Liver (tissue), 8 donors: ENCODE measurements at regions not wholly inside any gene's neighbourhood (a gene's known extent, or its start where the extent isn't known, plus 50 kb on each side); places are given as distances from the start of the nearest gene placed in this dataset.

ENCODE experiments used
- DNase-seq: peaks from one replicate; pipeline ENCODE4 v3.0.0-alpha.2; 2017; ENCODE audit warnings: low spot score
- H3K27ac ChIP-seq, 2 donors: one replicate each; pipeline ENCODE4 v1.7.0; 2013; ENCODE audit warnings: inconsistent platforms in 2 of 2, low read length in 2 of 2, control low read depth in 1 of 2, low read depth in 1 of 2, mild to moderate bottlenecking in 1 of 2
- H3K27me3 ChIP-seq, 4 donors: one replicate each; pipeline versions ENCODE4 v1.6.1 to v1.7.0; 2013; ENCODE audit warnings: low read length in 3 of 4, inconsistent platforms in 1 of 4, mild to moderate bottlenecking in 1 of 4, moderate library complexity in 1 of 4; ENCODE audit not compliant: control insufficient read depth in 4 of 4, insufficient read depth in 4 of 4
- H3K36me3 ChIP-seq, 4 donors: one replicate each; pipeline versions ENCODE4 v1.6.1 to v1.7.0; 2013; ENCODE audit warnings: low read length in 3 of 4, mild to moderate bottlenecking in 3 of 4, low read depth in 1 of 4, moderate library complexity in 1 of 4; ENCODE audit not compliant: control insufficient read depth in 4 of 4, insufficient read depth in 3 of 4
- H3K4me1 ChIP-seq, 4 donors: one replicate each; pipeline versions ENCODE4 v1.6.1 to v1.7.0; 2013; ENCODE audit warnings: low read length in 3 of 4, mild to moderate bottlenecking in 3 of 4, moderate library complexity in 1 of 4; ENCODE audit not compliant: control insufficient read depth in 4 of 4, insufficient read depth in 4 of 4
- H3K4me3 ChIP-seq, 3 donors: one replicate each; pipeline versions ENCODE4 v1.6.1 to v1.7.0; 2013; ENCODE audit warnings: low read length in 3 of 3, control low read depth in 1 of 3, low read depth in 1 of 3, mild to moderate bottlenecking in 1 of 3
- H3K9ac ChIP-seq, 2 donors: one replicate each; pipeline ENCODE4 v1.7.0; 2013; ENCODE audit warnings: low read length in 2 of 2, mild to moderate bottlenecking in 2 of 2, moderate library complexity in 2 of 2, control low read depth in 1 of 2, low read depth in 1 of 2
- H3K9me3 ChIP-seq, 4 donors: one replicate each; pipeline versions ENCODE4 v1.6.1 to v1.7.0; 2013; ENCODE audit warnings: low read length in 3 of 4; ENCODE audit not compliant: control insufficient read depth in 4 of 4
- CTCF ChIP-seq: fragments of 150-350 bp; IDR thresholded peaks from 2 replicates; pipeline ENCODE4 v1.5.1; 2017; ENCODE audit warnings: improper control_type of control experiment, low read depth, low read length; ENCODE audit not compliant: missing input control
- EGR1 ChIP-seq, 2 donors: IDR thresholded peaks; 2 replicates each; pipeline ENCODE4 v1.6.1; 2016 to 2018; ENCODE audit warnings: antibody characterized with exemption in 2 of 2, low read depth in 2 of 2
- FOXA2 ChIP-seq: IDR thresholded peaks from 2 replicates; pipeline ENCODE4 v1.6.1; 2016; ENCODE audit warnings: antibody characterized with exemption
- GABPA ChIP-seq, 2 donors: IDR thresholded peaks in 1 of 2; conservative IDR thresholded peaks in 1 of 2; 2 replicates each; pipeline ENCODE4 v1.6.1; 2016; ENCODE audit warnings: antibody characterized with exemption in 2 of 2, mild to moderate bottlenecking in 1 of 2, moderate library complexity in 1 of 2
- HNF4A ChIP-seq, 2 donors: conservative IDR thresholded peaks; 2 replicates each; pipeline ENCODE4 v1.6.1; 2016; ENCODE audit warnings: antibody characterized with exemption in 2 of 2, mild to moderate bottlenecking in 2 of 2
- HNF4G ChIP-seq: IDR thresholded peaks from 2 replicates; pipeline ENCODE4 v1.6.1; 2016; ENCODE audit warnings: antibody characterized with exemption
- JUND ChIP-seq, 2 donors: IDR thresholded peaks; 2 replicates each; pipeline ENCODE4 v1.6.1; 2016; ENCODE audit warnings: antibody characterized with exemption in 2 of 2
- NR2F2 ChIP-seq: IDR thresholded peaks from 2 replicates; pipeline ENCODE4 v1.6.1; 2016; ENCODE audit warnings: antibody characterized with exemption
- RAD21 ChIP-seq, 2 donors: IDR thresholded peaks; 2 replicates each; pipeline ENCODE4 v1.6.1; 2016; ENCODE audit warnings: antibody characterized with exemption in 2 of 2, mild to moderate bottlenecking in 2 of 2
- REST ChIP-seq: IDR thresholded peaks from 2 replicates; pipeline ENCODE4 v1.6.1; 2016; ENCODE audit warnings: antibody characterized with exemption, mild to moderate bottlenecking
- RXRA ChIP-seq, 2 donors: IDR thresholded peaks; 2 replicates each; pipeline ENCODE4 v1.6.1; 2017 to 2018; ENCODE audit warnings: antibody characterized with exemption in 2 of 2, mild to moderate bottlenecking in 1 of 2
- TAF1 ChIP-seq: conservative IDR thresholded peaks from 2 replicates; pipeline ENCODE4 v1.6.1; 2016; ENCODE audit warnings: antibody characterized with exemption, mild to moderate bottlenecking
- YY1 ChIP-seq: IDR thresholded peaks from 2 replicates; pipeline ENCODE4 v1.6.1; 2016; ENCODE audit warnings: antibody characterized with exemption, mild to moderate bottlenecking
- ZBTB33 ChIP-seq: IDR thresholded peaks from 2 replicates; pipeline ENCODE4 v1.6.1; 2016; ENCODE audit warnings: antibody characterized with exemption
- WGBS: extraction: QIAGEN DNeasy Blood & Tissue Kit; methylation state at CpG from one replicate; pipeline ENCODE4 v1.1.7; 2013; 5-methylcytosine and 5-hydroxymethylcytosine counted together
- donor health status: healthy.
- donor health status: healthy.
- donor health status: healthy.
- donor health status: healthy.
- donor health status: healthy.

- Histone ChIP-seq H3K9me3 (no peaks in the 10 kb centered on the region), H3K4me1 (no peaks in the 10 kb centered on the region), H3K4me3 (no peak overlapping the region), H3K27ac (no peak overlapping the region), H3K36me3 (no peaks in the 10 kb centered on the region), H3K27me3 (no peaks in the 10 kb centered on the region), H3K9ac (no peak overlapping the region)
- WGBS, result 62% methylated on average over 2 of the region's 2 CpGs
- TF ChIP-seq JUND (IDR thresholded peaks at IDR 0.05) (no peak), ZBTB33 (no peak), HNF4G (no peak), YY1 (no peak), RAD21 (IDR thresholded peaks at IDR 0.05) (no peak), CTCF (no peak), HNF4A (conservative IDR thresholded peaks at IDR 0.05) (no peak), REST (no peak), EGR1 (IDR thresholded peaks at IDR 0.05; ENCODE audit: low read depth in 2 of 2) (no peak), RXRA (IDR thresholded peaks at IDR 0.05) (no peak), GABPA (IDR thresholded peaks at IDR 0.05 in 1 of 2, conservative IDR thresholded peaks at IDR 0.05 in 1 of 2) (no peak)
- no peak for DNase-seq
Observed at GRCh38 chr13:52925251-52925650, 76.8 kb upstream of the PCDH8 start.

GRCh38 chr13:52924289-52925148 is 76.1 kb upstream of the PCDH8 start:
- TF ChIP-seq RAD21 (IDR thresholded peaks at IDR 0.05) (no peak), FOXA2 (no peak), GABPA (IDR thresholded peaks at IDR 0.05 in 1 of 2, conservative IDR thresholded peaks at IDR 0.05 in 1 of 2) (no peak), ZBTB33 (no peak), JUND (IDR thresholded peaks at IDR 0.05) (no peak), YY1 (no peak), NR2F2 (no peak), TAF1 (no peak)
- no peaks in the 10 kb centered on the region for H3K9me3 ChIP-seq
- H3K27me3 ChIP-seq, result no peaks in the 10 kb centered on the region
- DNase-seq, result no peak
- H3K27ac ChIP-seq, result no peak overlapping the region
- no peaks in the 10 kb centered on the region for H3K4me1 ChIP-seq
- 61% methylated on average over 10 of the region's 10 CpGs for WGBS
- H3K4me3 ChIP-seq, result no peak overlapping the region
- H3K36me3 ChIP-seq, result no peaks in the 10 kb centered on the region
- H3K9ac ChIP-seq, result no peak overlapping the region
